Activated CD4-positive, alpha-beta T cell treated with anti-CD3 and anti-CD28 coated beads, Interleukin-2, Interleukin-6, amounts not matched to agents 100 ng/mL and 50 ng/mL, durations not matched to agents 16 hours and 8 hours (primary cell): ENCODE measurements at regions not wholly inside any gene's neighbourhood (a gene's known extent, or its start where the extent isn't known, plus 50 kb on each side); places are given as distances from the start of the nearest gene placed in this dataset.

Source experiments
- DNase-seq: peaks from one replicate; pipeline ENCODE4 v3.0.0-alpha.2; 2020

DNA sequence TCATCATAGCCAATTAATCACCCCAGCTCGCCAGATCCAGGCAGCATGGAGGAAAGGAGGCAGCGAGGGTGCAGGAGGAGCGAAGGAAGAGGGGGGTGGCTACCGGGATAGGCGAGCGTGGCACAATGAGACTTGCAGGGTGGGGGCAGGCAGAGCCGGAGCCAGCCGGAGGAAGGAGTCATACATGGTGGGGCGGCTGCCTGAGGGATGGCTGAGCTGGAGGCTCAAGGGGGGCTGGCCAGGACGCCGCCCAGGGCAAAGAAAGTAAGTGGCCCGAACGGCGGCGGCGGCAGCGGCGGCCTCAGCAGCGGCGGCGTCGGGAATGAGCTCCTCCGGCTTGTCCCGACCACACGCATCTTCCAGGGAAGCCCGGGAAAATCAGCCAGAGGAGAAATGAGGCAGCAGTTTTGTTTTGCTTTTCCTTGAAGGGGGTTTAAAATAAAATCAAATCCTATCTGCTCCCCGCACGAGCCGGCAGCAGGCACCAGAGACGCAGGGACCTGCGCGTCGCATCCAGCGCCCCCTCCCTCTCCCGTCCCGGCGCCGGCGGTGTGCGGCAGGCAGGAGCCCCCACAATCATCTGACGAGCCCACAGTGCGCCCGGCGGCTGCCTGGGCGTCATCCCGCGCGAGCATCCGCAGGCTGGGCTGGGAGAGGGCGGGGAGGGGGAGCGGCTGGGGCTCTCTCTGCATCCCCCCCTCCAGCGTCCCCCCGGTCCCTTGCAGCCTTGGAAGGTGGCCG lies 263.6 kb downstream of the CTTN start:
- DNase-seq = no peak

DNA sequence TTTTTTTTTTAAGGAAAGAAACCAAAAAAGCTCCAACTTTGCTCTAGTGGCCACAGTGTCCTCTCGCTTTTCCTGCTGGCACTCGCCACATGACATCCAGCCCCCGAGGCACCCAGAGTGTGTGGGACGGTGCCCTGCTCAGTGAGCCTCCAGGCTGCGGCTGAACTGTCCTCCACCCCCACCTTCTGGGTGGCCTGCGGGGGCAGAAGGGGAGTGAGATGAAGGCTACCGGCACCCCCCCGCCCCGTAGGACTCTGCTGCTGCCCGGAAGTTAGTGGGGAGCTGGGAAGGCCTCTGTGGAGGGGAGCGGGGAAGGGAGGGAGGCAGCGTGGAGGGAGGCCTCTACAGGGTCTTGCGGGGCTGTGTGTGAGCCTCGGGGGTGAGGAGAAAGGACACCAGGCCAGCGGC lies 264.4 kb downstream of the CTTN start:
- no peak for DNase-seq

GRCh38 chr11:70663815-70664214 lies 265.5 kb downstream of the CTTN start:
- DNase-seq = no peak

DNA sequence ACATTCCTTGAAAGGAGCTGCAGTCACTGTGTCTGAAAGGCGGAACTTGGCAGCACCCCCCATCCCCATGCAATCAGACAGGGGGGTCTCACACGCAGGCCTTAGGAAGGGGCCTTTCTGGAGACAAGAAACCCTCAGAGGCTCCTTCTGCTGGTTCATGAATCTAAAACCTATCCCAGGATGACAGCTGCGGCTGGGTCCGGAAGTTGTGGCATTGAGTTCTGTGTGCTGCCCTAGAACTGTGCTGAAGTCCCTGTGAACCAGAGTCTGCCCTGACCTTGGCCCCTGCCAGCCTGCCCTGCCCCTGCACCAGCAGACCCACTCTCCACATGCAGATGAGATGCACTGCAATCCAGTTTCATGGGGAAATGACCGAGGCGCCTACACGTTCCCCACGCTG lies 268.0 kb downstream of the CTTN start:
- no peak for DNase-seq

GRCh38 chr11:70667767-70668166 lies 269.4 kb downstream of the CTTN start:
- no peak for DNase-seq

DNA sequence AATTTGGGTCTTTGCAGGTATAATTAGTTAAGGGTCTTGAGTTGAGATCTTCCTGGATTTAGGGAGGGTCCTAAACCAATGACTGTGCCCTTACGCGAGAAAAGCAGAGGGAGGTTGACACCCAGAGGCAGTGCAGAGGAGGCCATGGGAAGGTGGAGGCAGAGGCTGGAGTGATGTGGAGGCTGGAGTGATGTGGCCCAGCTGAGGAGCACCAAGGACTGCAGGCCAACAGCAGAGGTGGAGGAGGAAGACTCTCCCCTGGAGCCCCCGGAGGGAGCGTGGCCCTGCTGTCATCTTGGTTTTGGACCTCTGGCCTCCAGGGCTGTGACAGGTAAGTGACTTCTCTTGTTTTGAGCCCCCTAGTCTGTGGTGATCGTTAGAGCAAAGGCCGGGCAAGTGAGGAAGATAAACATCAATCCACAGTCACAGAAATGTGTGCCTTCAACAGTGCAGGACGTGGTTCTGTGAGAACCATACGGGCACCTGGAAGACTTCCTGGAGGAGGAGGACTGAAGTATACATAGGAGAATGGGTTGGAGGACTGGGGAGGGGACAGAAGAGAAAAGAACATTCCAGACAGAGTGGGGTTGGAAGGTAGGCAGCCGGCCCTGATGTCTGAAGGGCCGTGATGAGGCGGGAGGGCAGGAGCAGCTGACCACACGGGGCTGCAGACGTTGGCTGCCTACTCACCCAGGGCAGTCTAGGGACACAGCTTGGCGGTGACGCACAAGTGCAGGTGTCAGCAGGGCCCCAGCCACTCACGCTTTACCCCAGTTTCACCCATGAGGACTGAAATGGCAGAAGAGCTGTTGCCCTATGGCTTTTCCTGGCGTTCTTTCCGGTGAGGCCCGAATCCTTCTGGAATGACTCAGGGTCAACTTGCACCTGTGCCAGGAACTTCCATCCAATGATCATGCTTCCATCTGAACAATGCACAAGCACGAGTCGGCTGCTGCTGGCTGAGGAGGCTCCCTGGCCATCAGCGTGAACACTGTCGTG lies 270.2 kb downstream of the CTTN start:
- DNase-seq = no peak

GRCh38 chr11:70669281-70669680 lies 271.0 kb downstream of the CTTN start:
- DNase-seq = no peak

GRCh38 chr11:70669871-70670675 lies 271.7 kb downstream of the CTTN start:
- DNase-seq = no peak

GRCh38 chr11:70670676-70671034 lies 272.3 kb downstream of the CTTN start:
- DNase-seq = no peak

DNA sequence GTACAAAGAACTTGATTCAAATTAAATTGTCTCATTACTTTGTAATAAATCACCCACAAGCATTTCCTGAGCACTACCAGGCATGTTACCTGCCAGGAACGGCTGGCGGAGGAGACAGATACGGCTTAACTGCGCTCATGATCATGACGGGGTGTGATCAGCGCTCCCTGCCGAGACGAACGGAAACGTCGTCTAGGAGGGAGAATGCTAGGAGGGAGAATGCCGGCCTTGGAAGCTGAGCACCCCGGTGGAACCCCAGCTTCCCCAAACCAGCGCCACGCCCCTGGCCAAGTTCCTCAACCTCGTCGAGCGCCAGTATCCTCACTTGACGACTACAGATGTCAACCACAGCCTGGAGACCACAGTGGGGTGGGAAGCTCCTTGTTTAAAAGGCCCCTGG lies 272.8 kb downstream of the CTTN start:
- no peak for DNase-seq

- DNase-seq = no peak
Measured at GRCh38 chr11:70671611-70672010, 273.3 kb downstream of the CTTN start.

- no peak for DNase-seq
Measured at GRCh38 chr11:70672991-70673653, 274.8 kb downstream of the CTTN start.

- no peak for DNase-seq
Measured at GRCh38 chr11:70674605-70675004, 276.3 kb downstream of the CTTN start.

DNA sequence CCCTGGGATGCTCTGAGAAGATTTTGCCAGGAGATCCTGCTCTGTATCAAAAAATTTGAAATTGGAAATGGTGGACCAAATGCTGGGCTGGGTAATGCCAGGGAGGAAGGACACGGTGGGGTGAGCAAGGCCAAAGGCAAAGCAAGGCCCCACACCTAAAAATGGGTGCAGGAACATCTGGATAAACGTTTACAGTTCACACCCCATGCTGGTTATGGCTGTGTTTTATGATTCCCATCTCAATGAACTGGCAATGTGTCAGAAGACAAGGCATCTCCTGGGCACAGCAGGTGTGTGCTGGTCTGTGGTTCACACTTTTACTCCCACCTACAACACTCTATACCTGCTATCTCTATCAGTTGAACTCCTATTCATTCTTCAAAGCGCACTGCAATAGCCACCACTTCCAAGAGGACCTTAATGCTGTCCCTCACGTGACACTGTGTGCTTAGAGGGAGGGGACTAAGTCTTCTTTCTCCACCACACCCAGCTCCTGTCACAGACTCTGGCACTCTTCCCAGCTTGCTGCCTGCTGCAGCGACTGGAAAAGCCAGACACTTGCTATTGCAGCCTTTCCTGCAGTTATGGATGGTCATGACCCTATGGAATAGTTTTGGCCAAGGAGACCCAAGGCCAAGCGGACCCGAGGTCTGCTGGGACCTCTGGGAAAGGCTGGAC lies 277.5 kb downstream of the CTTN start:
- no peak for DNase-seq

DNA sequence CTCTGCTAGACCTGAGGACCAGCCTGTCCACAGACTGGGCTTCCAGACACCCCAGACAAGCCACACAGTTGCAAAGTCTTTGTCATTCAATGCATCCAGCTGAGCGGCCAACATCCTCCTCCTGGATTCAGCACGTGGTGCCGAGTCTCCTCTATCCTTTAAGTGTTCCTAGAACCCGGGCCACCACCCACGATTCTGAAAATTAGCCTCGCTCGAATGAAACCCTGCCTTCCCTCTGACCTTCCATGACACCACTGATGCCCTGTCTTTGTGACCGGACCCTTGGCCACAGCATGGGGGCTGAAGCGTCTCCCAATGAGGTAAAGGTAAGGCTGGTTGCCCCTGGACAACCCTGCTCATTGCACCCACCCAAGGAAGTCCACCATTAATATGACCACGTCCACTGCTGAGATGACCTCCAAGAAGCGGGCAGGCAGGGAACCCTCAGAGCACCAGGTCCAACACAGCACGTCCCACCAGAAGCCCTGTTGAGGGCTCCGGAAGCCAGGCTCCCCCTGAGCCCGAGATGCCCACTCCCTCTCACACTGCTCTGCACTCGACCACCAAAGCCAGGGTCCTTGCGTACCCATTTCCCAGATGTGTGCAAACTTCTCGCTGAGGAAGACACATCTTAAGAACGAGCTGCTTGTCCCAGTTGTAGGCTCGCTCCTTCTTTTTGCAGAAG lies 279.0 kb downstream of the CTTN start:
- no peak for DNase-seq

DNA sequence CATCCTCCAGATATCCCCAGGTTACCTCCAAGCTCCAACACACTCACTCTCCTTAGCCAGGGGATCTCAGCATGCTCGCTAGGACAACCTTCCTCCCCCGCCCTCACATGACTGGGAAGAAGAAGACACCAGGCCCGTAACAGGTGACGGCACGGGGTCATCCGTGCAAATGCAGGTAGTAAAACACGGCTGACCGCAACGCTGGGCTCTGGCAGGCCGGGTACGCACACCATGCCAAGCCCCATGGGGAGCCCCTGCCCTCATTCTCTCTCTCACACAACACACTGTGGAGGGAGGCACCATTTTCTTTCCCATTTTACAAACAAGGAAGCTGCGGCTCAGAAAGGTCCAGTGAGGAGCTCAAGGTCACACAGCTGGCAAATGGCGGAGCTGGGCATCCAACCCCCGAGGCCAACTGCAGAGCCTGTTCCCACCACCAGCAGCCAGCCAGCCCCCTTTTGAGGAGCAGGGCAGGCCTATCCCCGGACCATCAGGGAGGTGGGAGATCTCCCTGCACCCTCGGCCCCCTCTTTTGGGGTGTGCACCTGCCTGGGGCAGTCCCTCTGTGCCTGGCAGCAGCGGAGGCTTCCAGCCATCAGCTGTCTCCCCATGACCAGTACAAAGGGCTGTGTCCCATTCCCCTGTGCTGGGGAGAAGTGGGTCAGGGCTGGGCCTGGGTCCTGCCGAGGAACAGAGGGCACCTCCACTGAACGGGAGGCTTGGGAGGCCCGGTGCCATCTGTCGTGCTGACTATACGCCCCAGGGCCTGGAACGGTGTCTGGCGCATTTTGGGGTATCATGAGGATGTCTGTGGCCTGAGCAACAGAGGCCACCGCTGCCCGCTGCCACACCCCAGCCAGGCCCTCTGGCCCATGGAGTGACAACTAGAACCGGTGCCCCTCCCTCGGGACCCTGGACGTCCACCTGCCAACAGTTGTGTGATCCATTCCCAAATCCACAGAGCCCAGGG lies 280.9 kb downstream of the CTTN start:
- DNase-seq = no peak

DNA sequence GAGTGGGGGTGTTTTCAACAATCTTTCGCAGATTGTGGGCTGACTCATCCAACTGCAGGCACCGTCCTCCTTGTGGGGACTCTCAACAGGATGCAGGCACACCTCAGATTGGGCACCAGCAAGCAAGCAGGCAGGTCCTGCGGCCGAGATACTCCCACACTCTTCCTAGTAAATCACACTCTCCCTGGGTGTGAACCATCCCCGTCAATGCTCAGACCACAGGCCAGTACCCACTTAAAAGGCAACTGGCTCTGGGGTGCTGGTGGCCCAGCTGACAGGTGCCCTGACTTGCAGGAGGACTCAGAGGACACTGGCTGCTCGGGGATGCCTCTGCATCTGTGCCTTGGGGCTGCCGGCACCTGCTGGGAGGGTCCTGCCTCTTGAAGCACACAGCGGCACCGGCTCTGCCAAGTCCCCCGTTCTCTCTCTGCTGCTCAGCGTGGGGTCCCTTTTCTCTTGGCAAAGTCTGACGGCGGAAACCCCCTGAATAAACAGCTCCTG lies 282.5 kb downstream of the CTTN start:
- peak; percentile 27 for DNase-seq

GRCh38 chr11:70682056-70682455 lies 283.7 kb downstream of the CTTN start:
- no peak for DNase-seq

GRCh38 chr11:70682760-70683159 lies 284.4 kb downstream of the CTTN start:
- no peak for DNase-seq

DNA sequence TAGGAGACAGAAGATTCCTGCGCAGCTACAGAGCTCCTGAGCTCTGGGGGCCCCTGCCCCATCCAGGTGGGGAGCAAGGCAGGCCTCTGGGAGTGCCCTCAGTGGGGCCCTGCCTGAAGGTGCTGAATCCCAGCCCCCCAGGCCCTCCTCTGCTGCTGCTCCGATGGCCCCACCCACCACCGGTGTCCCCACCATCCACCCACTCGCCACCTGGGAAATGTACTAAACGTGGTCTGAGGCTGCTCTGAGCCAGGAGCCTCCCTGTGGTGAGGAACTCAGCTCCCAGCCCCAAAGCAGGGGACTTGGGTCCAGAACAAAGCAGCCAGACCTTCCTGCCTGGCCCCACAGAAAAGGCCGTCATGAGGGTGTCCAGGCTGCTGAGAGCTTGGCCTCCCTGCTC lies 289.4 kb downstream of the CTTN start:
- no peak for DNase-seq
